GM19035 (cell line): ENCODE measurements at regions not wholly inside any gene's neighbourhood (a gene's known extent, or its start where the extent isn't known, plus 50 kb on each side); places are given as distances from the start of the nearest gene placed in this dataset.
"Not testable (repeated sequence)": the region's sequence is repeated elsewhere in the genome, so short reads cannot be mapped to it uniquely, and the experiment has no call there.

Experiments used
- ATAC-seq: cut with Tn5 transposase; IDR thresholded peaks from one replicate; pipeline ENCODE4 v1.9.1; 2021; ENCODE audit not compliant: unreplicated experiment

DNA sequence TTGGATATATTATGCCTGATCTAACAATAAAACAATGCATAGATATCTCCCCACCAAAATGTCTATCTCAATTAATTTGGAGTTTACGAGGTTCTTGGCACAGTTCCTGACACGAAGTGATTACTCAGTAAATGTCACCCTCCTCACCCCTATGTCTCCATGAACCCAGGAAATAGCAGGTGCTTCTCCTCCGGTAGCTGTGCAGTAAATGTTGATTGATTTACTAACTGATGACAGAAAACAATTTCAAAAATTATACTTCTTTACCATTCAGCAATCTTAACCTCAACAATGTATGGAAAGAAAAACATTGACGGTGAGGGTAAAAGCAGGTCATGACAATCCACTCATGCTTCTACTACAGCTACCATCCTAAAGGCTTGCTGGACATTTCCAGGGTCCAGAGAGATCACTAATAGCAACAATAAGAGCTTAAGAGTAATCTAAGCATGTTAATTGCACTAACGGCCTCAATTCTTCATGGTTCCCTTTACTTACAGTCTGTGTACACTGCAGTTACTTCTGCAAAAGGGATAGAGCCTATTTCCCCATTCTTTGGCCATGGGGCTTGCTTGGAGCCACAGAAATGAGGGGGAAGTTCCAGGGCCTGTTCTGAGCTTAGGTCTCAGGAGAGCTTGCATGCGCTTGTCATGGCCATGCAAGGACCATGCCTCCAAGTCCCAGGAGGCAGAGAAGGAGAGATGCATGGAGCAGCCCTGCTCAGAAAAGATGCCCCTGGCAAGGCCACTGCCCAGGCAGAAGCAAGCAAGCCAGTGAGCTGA, 222.6 kb downstream of the ATP6V0E2 start:
- ATAC-seq: not testable (repeated sequence)

DNA sequence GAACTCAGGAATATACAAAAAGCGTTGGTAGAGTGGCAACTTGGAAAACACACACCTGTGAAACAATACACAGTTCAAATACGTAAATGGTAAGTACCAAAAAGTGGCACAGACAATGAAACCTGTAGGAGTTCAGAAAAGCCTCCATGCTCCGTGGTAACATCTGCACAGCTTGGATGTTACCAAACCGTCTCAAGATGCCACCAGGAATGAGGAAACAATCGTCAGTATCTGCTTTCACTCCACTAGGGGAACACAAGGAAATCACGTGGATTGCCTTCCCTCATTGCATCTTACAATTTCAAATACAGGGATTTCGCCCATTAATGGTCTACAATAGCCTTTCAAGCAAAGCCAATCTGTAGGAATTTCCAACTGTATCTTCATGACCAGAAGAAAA, 224.6 kb upstream of the LRRC61 start:
- ATAC-seq: not testable (repeated sequence)

DNA sequence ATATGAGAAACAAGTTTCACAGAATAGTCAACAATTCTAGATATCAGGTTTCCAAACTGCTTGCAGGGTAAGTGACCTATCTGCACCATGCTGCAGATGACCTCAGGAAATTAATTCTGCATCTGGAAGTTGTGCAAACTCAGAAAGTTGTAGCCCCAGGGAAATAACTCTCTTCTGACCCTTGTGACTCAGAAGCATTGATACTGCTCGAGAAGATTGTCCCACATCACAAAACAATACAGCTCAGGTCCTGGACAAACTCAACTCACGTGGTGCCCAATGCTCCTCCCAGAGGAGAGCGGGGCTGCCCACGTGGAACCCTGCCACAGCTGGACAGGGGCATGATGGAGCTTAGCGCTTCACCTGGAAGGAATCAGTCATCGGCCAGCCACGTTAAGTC, 221.9 kb upstream of the LRRC61 start:
- not testable (repeated sequence) for ATAC-seq

DNA sequence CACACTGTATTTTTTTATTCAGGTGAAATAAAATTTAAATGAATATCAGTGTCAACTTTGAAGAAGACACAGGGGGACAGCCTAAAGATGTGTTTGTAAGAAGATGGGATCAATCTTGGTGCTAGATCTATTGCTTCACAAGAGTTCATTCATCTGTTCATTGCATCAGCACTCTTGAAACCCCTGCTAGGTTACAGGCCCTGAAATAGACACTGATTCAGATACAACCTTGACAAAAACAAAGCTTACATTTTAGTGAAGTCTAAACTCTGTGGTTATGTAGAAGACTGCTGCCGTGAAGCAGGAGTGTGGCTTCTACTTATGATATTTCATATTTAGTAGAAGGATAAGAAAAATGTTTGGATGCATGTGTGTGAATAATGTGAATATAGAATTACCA, 215.9 kb upstream of the LRRC61 start:
- ATAC-seq: not testable (repeated sequence)

DNA sequence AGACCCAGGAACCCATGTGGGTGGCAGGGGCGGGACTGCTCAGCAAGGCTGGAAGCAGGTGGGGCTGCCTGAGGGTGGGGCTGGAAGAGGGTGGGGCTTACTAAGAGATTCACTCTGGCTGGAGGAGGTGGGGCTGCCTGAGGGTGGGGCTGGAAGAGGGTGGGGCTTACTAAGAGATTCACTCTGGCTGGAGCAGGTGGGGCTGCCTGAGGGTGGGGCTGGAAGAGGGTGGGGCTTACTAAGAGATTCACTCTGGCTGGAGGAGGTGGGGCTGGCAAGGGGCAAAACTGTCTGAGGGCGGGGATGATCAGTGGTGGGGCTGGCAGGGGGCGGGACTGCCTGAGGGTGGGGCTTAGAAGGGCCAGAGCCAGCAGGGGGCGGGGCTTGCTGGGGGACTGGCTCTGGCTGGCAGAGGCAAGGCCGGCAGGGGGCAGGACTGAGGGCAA, 212.8 kb upstream of the LRRC61 start:
- not testable (repeated sequence) for ATAC-seq

DNA sequence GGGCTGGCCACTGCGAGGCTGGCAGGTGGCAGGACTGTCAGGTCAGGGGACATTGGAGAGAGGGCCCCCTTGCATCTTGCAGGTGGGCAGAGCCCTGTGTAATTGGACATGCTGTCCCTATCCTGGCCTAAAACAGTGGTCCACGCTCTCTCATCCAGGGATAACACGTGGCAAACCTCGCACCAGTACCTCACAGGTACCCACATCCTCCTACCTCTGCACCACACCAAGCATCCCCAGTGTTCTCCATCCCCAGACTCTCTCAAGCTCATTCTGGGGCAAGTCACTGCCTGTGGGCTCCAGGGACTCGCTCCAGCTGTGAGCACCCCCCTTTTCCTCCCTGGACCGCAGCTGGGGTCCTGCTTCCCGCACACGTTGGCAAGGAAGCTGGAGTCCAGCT, 212.3 kb upstream of the LRRC61 start:
- ATAC-seq: not testable (repeated sequence)

DNA sequence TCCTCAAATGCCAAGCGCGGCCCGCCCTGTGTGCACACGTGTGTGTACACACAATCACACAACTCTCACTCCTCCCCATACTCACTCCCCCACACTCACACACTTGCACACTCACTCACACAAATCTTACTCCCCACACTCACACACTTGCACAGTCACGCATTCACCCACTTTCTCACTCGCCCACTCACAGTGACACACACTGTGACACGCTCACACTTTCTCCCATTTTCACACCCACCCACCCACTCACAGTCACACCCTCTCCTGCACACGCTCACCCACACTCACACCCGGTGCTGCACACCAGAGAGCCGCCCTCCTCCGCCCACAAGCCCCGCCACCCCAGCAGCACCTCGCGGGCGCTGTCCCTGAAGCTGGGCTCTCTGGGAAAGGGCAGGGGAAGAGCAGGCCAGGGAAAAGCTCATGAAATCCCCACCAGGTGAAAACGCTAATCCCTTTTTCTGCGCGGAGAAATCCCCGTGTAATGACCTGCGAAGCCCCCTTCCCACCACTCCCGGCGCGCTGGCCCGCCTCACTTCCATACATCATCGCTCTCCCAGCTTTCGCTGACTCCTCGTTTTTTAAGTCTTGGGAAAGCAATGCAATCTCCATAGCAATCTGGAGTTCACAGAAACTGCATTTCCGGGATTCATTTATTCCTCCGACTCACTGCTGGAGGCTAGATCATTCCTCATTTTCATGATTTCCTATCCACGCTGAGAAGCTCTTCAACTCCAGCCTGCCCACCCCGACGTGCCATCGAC, 211.6 kb upstream of the LRRC61 start:
- ATAC-seq: not testable (repeated sequence)

DNA sequence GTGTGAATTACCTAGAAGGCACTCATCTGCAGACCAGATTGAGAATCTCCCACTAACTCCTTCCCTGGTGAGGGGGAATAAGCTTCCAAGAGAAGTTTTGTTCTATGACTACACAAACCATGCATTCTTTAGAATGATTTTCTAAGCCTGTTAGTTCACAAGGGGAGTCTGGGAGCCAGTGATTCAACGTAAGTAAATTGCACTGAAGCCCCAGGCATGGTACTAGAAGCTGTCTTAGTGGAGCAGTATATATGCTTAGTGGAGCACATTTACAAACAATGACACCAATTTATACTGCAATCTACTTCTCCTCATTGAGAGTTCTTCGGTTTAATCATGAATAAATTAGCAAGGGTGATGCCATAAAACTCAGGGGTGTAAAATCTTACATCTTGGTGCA, 209.9 kb upstream of the LRRC61 start:
- ATAC-seq: not testable (repeated sequence)

DNA sequence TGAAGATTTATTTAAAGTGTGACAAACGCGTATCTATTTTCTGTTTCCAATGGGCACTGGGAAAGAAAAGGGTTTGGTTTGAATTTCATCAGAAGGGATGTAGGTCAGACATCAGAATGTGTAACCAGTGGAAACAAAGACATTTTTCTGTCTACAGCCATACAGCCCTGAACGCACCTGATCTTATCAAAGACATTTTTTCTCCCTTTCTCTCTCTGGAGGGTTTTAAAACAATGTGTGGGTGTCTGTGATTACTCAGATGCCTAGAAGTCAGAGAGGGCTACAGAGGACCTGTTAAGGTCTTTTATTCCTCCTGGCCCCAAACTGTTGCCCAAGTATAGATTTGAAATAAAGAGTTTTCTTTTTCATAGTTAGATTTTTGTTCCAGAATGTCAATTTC, 208.6 kb upstream of the LRRC61 start:
- not testable (repeated sequence) for ATAC-seq

DNA sequence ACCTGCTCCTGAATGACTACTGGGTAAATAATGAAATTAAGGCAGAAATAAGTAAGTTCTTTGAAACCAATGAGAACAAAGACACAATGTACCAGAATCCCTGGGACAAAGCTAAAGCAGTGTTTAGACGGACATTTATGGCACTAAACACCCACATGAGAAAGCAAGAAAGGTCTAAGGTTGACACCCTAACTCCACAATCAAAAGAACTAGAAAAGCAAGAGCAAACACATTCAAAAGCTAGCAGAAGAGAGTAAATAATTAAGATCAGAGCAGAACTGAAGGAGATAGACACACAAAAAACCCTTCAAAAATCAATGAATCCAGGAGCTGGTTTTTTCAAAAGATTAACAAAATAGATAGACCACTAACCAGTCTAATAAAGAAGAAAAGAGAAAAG, 203.2 kb upstream of the LRRC61 start:
- not testable (repeated sequence) for ATAC-seq

DNA sequence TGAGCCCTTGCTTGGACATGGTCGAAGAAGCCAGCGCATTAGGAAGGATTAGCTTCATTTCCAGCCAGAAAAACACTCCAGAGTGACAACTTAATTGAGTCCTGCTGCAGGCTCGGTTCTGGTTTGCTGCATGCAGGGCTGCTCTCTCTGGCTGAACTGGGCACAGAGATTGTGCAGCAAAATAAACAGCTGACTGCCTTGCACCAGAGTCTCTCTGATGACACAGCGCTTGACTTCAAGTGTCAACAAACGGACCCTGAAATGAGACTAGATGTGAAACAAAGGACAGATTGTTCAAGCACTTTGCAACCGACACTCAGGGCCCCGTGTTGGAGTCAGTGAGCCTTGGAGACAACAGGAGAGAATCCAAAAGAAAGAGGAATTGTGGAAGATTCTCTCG, 197.3 kb upstream of the LRRC61 start:
- not testable (repeated sequence) for ATAC-seq

DNA sequence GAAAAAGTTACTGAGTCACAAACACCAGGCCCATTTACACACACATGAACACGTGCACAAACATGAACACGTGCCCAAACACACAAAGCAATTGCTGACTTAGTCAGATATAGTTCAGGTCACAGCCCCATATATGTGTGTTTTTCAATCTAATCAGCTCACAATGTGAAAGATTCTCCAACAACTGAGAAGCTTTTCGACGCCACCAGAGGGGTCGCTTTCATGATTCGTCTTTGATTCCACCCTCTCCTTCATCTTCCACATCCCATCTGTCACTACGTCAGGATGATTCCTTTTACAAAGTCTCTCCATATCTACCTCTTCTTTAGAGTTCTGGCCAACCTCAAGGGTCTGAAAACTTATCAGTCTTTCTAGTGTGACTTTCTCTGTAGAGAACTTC, 188.7 kb upstream of the LRRC61 start:
- ATAC-seq: not testable (repeated sequence)

DNA sequence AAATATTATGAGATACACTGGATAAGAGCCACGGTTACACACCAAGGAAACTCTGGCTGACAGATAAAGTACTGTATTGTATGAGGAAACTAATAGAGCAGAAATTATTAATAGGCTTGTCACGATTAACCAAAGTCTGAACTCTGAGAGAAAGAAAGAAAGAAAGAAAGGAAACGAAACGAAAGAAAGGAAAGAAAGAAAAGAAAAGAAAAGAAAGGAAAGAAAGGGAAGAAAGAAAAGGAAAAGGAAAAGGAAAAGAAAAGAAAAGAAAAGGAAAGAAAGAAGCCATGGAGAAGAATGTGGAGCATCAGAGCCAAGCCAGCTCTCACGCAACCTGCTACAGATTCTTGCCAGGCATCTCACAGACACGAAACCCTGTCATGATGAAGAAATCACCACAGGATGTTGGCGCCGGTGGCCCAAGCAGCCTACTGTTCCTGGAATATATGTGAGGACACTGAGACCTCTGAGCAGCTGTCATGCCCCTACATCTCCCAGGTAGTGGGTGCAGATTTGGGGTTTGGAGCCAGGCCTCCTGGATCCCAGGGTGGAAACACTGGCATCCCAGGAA, 187.4 kb upstream of the LRRC61 start:
- ATAC-seq: not testable (repeated sequence)

DNA sequence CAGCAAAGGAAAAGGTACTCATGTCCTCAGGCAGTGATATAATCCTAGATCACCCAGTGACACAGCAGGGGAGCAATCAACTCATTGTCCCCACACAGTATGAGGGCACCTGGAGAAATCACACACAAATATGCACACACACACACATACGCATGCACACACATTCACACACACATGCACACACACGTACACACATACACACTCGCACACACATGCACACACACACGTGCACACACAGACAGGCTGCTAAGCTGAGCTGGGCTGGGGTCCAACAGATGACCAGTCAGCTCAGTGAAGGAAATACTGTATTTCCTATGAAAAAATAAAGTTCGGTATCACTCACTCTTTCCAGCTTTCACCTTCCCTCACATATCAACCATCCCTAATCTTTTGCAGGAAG, 183.3 kb upstream of the LRRC61 start:
- not testable (repeated sequence) for ATAC-seq

DNA sequence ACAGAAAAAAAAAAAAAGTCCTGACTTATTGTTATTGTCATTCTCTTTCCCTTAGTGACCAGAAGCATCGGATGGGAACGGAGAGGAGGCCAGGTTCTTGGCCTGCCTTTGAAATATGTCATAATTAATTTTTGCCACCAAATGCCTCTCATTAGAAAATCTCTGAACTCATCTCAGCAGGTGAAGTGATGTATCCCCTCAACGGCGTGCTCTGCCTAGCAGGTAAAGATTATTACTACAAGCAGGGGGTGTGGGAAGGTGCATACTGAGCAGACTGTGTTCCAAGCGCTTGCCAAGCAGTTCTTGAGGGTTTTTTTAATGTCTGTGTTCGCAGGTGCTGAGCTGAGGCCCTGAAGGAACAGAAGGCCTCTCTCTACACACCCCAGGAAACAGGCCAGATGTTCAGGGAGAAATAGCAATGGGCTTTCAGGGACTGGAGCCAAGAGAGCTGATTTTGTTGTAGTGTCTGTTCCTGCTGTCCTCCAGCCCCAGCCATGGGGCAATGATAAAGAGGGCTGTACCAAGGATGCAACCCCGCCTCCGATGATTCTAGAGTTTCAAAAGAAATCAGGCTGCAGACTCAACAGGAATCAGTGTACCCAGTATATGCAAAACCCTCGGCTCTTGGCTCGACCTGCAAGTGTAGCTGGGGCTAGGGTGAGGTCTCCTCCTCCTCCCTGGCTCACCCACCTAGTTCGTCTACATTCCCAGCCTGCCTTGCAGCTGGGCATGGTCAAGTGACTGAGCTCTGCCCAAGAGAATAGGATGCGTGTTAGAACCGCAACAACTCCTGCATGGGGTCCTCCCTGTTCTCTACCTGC, 181.4 kb upstream of the LRRC61 start:
- ATAC-seq: not testable (repeated sequence)

DNA sequence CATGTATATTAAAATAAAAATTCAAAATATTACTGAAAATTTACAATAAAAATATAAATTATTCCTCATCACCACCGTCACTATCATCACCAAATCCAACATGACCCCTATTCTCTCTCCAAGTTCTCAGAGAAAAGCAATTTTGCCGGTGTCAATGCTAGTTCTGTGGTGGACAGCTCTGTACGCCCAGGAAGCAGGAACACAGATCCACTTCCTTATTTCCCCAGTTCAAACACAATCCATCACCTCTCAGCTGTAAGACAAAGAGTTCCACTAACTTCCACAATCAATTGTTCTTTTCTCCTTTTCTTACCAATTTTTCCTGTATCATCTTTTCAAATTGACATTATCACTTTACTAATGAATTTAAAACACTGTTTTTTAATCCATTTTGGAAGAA, 177.0 kb upstream of the LRRC61 start:
- not testable (repeated sequence) for ATAC-seq

DNA sequence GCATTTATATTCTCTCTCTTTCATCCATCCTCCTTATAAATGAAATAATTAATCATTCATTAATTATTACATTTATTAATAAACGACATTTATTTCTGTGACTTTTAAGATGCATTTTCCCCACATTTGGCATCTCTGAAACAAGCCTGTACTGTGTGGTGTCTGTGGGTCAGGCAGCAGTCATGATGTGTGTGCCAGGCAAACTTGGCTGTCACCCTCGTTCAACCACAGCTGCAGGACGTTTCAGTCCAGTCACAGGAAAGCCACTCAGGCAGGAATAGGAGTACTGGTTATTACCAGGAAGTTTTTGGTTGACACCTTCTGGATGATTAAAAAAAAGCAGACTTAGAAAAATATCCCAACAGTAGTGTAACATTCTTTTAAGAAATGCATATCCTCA, 175.6 kb upstream of the LRRC61 start:
- not testable (repeated sequence) for ATAC-seq

DNA sequence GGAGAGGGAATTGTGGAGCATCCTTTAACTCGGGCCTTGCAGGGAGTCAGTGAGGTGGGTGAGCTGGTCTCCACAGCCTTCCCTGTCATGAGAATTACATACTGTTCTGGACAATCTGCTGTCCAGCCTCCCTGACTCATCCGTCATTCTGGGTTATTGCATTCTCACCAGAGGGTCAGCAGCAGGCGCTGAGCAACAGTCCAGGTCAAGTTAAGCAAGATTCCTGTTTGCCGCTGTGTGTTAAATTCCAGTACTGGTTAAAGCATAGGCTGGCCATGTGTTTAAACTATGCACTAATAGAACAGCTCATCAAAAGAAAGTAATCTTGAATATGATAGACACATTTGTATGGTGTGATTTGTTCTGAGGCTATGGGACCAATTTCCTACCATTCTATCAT, 167.1 kb upstream of the LRRC61 start:
- ATAC-seq: not testable (repeated sequence)

DNA sequence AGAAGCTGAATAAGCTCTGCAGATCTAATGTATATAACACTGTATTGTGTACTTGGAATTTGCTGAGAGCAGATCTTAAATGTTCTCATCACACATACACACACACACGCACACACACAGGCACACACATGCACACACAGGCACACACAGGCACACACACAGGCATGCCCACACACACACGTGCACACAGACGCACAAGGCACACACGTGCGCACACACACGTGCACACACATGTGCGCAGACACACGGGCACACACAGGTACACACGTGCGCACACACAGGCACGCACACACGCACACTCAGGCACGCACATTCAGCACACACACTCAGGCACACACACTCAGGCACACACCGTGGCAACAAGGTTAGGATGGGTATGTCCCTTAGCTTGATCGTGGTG, 164.5 kb upstream of the LRRC61 start:
- ATAC-seq: not testable (repeated sequence)

DNA sequence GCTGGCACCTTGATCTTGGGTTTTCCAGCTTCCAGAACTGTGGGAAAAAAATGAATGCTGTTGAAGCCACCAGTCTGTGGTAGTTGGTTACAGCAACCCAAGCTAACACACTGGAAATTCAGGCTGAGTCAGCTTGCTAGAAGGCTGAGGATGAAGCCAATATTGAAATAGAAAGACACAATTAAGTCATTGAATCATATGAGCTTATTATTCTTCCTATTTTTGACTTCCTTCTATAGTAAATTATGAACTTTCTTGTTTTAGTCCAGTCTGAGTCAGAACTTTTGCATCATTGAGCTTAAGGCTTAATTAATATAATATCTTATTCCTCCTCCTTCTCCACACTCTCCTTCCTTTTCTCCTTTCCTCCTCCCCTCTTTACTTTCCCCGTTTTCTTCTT, 153.6 kb upstream of the LRRC61 start:
- not testable (repeated sequence) for ATAC-seq

DNA sequence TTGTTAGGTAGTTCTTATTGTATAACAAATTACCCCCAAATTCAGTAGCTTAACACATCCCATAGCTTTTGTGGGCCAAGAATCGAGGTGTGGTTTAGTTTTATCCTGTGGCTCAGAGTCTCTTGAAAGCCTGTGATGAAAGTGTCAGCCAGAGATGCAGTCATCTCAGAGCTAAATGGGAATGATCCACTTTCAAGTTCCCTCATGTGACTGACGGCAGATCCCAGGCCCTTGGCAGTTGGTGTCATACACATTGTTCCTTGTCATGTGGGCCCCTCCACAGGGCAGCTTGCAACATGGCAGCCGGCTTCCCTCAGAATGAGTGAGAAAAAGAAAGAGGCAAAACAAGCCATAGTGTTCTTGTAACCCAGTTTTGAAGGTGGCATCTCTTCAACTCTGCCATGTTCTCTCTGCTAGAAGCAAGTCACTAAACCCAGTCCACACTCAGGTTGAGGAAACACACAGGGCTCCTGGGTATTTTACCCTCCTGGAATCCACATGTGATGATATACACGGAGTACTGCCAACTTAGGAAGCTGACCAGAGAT, 153.1 kb upstream of the LRRC61 start:
- not testable (repeated sequence) for ATAC-seq
